ENCODE measurements at regions not wholly inside any gene's neighbourhood (a gene's known extent, or its start where the extent isn't known, plus 50 kb on each side); places are given as distances from the start of the nearest gene placed in this dataset.
"Not testable (repeated sequence)": the region's sequence is repeated elsewhere in the genome, so short reads cannot be mapped to it uniquely, and the experiment has no call there.

DNA sequence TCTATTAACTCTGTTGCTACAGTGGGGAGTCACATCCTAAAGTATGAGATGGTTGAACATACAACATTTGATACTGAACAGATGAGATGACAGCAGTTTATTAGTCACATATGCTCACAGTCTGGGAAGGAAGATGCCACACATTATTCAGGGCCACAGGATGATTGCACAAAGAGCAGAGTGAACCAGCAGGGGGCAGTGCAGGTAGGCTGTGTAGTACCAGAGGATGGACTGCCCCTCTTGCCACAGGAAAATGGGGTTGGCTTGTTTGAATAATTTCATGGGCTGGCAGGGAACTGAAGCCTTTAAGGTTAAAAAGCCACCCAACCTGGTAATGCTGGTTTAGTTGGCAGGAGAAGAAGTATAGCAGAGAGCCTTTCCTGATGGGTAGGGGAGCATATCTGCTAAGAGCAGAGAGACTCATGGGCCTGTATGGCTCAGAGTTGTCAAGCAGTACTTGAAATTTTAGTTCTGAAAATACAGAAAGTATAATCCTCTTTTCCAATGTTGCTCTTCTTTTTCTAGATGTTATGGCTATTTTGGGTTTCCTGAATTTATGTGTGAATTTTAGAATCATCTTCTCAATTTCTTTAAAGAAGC lies 180.4 kb upstream of the B3GAT1 start:
- peaks cover 8% of the 10 kb centered on the region for H3K27me3 ChIP-seq (ENCODE audit: insufficient read depth, poor library complexity, severe bottlenecking)
- no peak overlapping the region for H3K4me3 ChIP-seq (ENCODE audit: severe bottlenecking)
- ATAC-seq (ENCODE audit: low read depth) (no peak), DNase-seq (ENCODE audit: low spot score) (no peak)
- no peak overlapping the region for H3K27ac ChIP-seq (ENCODE audit: poor library complexity, severe bottlenecking)
- peak; percentile 42 for TF ChIP-seq CTCF (IDR thresholded peaks at IDR 0.05; ENCODE audit: poor library complexity, severe bottlenecking)
- H3K4me1 ChIP-seq (ENCODE audit: insufficient read depth, poor library complexity, severe bottlenecking): no peaks in the 10 kb centered on the region
- no peaks in the 10 kb centered on the region for H3K36me3 ChIP-seq (ENCODE audit: low read depth)
- H3K9me3 ChIP-seq (ENCODE audit: severe bottlenecking): peaks cover 2% of the 10 kb centered on the region

DNA sequence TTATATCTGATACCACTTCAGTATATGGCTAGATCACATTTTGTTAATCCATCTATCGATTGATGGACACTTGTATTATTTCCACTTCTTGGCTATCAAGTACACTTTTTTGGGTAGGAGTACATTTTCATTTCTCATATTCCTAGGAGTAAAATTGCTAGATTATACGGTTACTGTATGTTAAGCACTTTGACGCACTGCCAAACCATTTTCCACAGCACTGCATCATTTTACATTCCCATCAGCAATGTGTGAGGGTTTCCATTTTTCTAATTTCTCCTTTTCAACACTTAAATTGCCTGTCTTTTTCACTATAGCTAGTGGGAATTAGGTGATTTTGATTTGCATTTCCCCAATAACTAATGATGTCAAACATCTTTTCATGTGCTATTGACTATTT lies 179.3 kb upstream of the B3GAT1 start:
- Histone ChIP-seq H3K36me3 (ENCODE audit: low read depth) (no peaks in the 10 kb centered on the region), H3K27ac (ENCODE audit: poor library complexity, severe bottlenecking) (no peak overlapping the region), H3K27me3 (ENCODE audit: insufficient read depth, poor library complexity, severe bottlenecking) (peaks cover 8% of the 10 kb centered on the region), H3K4me1 (ENCODE audit: insufficient read depth, poor library complexity, severe bottlenecking) (no peaks in the 10 kb centered on the region), H3K9me3 (ENCODE audit: severe bottlenecking) (peaks cover 2% of the 10 kb centered on the region), H3K4me3 (ENCODE audit: severe bottlenecking) (no peak overlapping the region)
- ATAC-seq (ENCODE audit: low read depth): no peak
- no peak for DNase-seq (ENCODE audit: low spot score)
- no peak for TF ChIP-seq CTCF (IDR thresholded peaks at IDR 0.05; ENCODE audit: poor library complexity, severe bottlenecking)

GRCh38 chr11:134589129-134589528 lies 177.1 kb upstream of the B3GAT1 start:
- no peak for ATAC-seq (ENCODE audit: low read depth)
- no peaks in the 10 kb centered on the region for H3K4me1 ChIP-seq (ENCODE audit: insufficient read depth, poor library complexity, severe bottlenecking)

DNA sequence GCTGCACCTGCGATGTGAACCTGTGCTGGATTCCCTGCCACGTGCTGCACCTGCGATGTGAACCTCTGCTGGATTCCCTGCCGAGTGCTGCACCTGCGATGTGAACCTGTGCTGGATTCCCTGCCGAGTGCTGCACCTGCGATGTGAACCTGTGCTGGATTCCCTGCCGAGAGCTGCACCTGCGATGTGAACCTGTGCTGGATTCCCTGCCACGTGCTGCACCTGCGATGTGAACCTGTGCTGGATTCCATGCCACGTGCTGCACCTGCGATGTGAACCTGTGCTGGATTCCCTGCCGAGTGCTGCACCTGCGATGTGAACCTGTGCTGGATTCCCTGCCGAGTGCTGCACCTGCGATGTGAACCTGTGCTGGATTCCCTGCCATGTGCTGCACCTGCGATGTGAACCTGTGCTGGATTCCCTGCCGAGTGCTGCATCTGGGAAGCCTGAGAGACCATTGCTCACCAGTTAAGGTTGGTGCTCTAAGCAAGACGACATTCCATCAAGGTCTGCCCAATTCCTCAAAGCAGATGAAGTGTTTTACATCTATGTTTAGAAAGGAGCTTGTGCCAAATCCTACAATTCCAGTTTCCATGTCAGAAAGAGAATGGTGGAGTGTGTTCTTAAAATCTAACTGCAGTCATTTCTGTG lies 176.5 kb upstream of the B3GAT1 start:
- ATAC-seq (ENCODE audit: low read depth); H3K27me3 ChIP-seq (ENCODE audit: insufficient read depth, poor library complexity, severe bottlenecking); H3K4me3 ChIP-seq (ENCODE audit: severe bottlenecking); H3K4me1 ChIP-seq (ENCODE audit: insufficient read depth, poor library complexity, severe bottlenecking); H3K36me3 ChIP-seq (ENCODE audit: low read depth); H3K9me3 ChIP-seq (ENCODE audit: severe bottlenecking); DNase-seq (ENCODE audit: low spot score); H3K27ac ChIP-seq (ENCODE audit: poor library complexity, severe bottlenecking): not testable (repeated sequence)

More at GRCh38 chr11:134589129-134589528, 177.1 kb upstream of the B3GAT1 start:
- Histone ChIP-seq H3K27ac (ENCODE audit: poor library complexity, severe bottlenecking) (no peak overlapping the region), H3K4me3 (ENCODE audit: severe bottlenecking) (no peak overlapping the region), H3K36me3 (ENCODE audit: low read depth) (no peaks in the 10 kb centered on the region), H3K27me3 (ENCODE audit: insufficient read depth, poor library complexity, severe bottlenecking) (peaks cover 8% of the 10 kb centered on the region), H3K9me3 (ENCODE audit: severe bottlenecking) (peaks cover 2% of the 10 kb centered on the region)
- no peak for TF ChIP-seq CTCF (IDR thresholded peaks at IDR 0.05; ENCODE audit: poor library complexity, severe bottlenecking)
- DNase-seq (ENCODE audit: low spot score): no peak

DNA sequence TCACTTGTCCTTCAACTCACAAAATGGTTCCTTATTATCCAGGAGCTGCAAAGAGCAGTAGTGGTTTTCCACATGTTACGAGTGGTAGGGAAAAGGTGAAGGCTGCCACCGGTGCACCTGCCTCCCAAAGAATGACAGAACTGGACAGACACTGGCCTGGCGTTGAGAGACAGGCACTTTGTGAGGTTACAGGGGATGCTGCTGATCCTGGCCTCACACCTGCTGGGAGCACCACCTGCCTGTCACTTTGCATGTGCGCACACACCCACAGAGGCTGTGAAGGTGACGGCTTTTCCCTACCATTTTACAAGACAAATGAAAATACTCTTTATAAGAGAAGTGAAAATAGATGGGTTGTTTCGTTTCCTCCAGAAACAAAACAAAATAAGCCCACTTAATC lies 175.3 kb upstream of the B3GAT1 start:
- no peaks in the 10 kb centered on the region for H3K4me1 ChIP-seq (ENCODE audit: insufficient read depth, poor library complexity, severe bottlenecking)
- no peaks in the 10 kb centered on the region for H3K36me3 ChIP-seq (ENCODE audit: low read depth)
- TF ChIP-seq CTCF (IDR thresholded peaks at IDR 0.05; ENCODE audit: poor library complexity, severe bottlenecking): no peak
- no peak overlapping the region for H3K4me3 ChIP-seq (ENCODE audit: severe bottlenecking)
- H3K27me3 ChIP-seq (ENCODE audit: insufficient read depth, poor library complexity, severe bottlenecking): peaks cover 8% of the 10 kb centered on the region
- H3K9me3 ChIP-seq (ENCODE audit: severe bottlenecking): no peaks in the 10 kb centered on the region
- ATAC-seq (ENCODE audit: low read depth) (no peak), DNase-seq (ENCODE audit: low spot score) (no peak)
- no peak overlapping the region for H3K27ac ChIP-seq (ENCODE audit: poor library complexity, severe bottlenecking)
